ENCODE measurements at regions not wholly inside any gene's neighbourhood (a gene's known extent, or its start where the extent isn't known, plus 50 kb on each side); places are given as distances from the start of the nearest gene placed in this dataset.

DNA sequence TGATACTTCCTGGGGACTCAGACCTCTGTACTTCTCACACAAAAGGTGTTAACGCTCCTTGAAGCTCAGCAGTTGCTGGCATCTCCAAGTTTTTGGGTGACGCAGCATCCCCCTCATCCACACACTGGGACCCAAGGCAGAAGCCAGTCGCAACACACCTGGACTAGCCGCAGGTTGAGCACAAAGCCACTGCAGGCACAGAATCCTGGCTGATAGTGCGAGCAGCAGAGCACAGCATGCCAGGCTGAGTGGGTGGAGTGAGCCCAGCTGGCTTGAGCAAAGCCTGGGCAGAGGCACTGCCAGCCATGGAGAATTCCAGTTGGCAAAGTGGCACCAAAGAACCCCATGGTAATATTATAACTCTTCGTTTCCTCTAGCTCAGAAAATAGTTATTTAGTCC, 873.2 kb upstream of the NDST4 start:
- no peak for TF ChIP-seq EZH2 (IDR thresholded peaks at IDR 0.05; ENCODE audit: low read length, missing control alignments)
- TF ChIP-seq, protein P1, sequence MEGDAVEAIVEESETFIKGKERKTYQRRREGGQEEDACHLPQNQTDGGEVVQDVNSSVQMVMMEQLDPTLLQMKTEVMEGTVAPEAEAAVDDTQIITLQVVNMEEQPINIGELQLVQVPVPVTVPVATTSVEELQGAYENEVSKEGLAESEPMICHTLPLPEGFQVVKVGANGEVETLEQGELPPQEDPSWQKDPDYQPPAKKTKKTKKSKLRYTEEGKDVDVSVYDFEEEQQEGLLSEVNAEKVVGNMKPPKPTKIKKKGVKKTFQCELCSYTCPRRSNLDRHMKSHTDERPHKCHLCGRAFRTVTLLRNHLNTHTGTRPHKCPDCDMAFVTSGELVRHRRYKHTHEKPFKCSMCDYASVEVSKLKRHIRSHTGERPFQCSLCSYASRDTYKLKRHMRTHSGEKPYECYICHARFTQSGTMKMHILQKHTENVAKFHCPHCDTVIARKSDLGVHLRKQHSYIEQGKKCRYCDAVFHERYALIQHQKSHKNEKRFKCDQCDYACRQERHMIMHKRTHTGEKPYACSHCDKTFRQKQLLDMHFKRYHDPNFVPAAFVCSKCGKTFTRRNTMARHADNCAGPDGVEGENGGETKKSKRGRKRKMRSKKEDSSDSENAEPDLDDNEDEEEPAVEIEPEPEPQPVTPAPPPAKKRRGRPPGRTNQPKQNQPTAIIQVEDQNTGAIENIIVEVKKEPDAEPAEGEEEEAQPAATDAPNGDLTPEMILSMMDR (conservative IDR thresholded peaks at IDR 0.05 in 1 of 2, IDR thresholded peaks at IDR 0.05 in 1 of 2; ENCODE audit: low read depth in 1 of 2, low read length in 2 of 2): no peak
